Bronchial epithelial cell (primary cell): ENCODE measurements at regions not wholly inside any gene's neighbourhood (a gene's known extent, or its start where the extent isn't known, plus 50 kb on each side); places are given as distances from the start of the nearest gene placed in this dataset.
"Not testable (repeated sequence)": the region's sequence is repeated elsewhere in the genome, so short reads cannot be mapped to it uniquely, and the experiment has no call there.

Experiments used
- DNase-seq: peaks from one replicate; pipeline ENCODE4 v3.0.0-alpha.2; 2010; ENCODE audit warnings: low read depth
- FAIRE-seq: peaks from 2 replicates; lab custom pipeline; 2011; peaks lifted over from hg19 to GRCh38; lab: Jason Lieb, UNC
- H3K27me3 ChIP-seq: 2 replicates; pipeline ENCODE4 v1.5.1; 2011; ENCODE audit warnings: low read length; ENCODE audit not compliant: control insufficient read depth, insufficient read depth
- H3K36me3 ChIP-seq: 2 replicates; pipeline ENCODE4 v1.5.1; 2011; ENCODE audit warnings: low read length; ENCODE audit not compliant: control insufficient read depth, insufficient read depth
- H3K4me3 ChIP-seq: 2 replicates; pipeline ENCODE4 v1.5.1; 2011; ENCODE audit warnings: mild to moderate bottlenecking, low read depth, low read length, control low read depth
- TF ChIP-seq, protein P1 (sequence below): IDR thresholded peaks from 2 replicates; pipeline ENCODE4 v1.5.1; 2011; ENCODE audit warnings: mild to moderate bottlenecking, moderate library complexity, low read length, control low read depth, inconsistent platforms; ENCODE audit not compliant: insufficient read depth, severe bottlenecking

DNA sequence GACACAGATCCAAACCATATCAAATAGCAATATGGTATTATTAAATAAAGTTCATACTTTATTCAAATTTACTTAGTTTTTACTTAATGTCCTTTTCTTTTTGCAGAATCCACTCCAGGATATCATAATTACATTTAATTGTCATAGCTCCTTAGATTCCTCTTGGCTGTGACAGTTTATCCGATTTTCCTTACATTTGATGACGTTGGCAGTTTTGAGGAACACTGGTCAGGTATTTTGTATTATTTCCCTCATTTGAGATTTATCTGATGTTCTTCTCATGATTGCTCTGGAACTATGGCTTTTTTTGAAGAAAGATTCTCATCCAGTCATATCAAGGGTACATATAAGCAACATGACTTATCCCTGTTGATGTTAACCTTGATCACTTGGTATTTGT, 198.3 kb upstream of the STAC start:
- no peaks in the 10 kb centered on the region for H3K36me3 ChIP-seq
- no peak overlapping the region for H3K4me3 ChIP-seq
- H3K27me3 ChIP-seq = no peaks in the 10 kb centered on the region
- TF ChIP-seq, protein P1, sequence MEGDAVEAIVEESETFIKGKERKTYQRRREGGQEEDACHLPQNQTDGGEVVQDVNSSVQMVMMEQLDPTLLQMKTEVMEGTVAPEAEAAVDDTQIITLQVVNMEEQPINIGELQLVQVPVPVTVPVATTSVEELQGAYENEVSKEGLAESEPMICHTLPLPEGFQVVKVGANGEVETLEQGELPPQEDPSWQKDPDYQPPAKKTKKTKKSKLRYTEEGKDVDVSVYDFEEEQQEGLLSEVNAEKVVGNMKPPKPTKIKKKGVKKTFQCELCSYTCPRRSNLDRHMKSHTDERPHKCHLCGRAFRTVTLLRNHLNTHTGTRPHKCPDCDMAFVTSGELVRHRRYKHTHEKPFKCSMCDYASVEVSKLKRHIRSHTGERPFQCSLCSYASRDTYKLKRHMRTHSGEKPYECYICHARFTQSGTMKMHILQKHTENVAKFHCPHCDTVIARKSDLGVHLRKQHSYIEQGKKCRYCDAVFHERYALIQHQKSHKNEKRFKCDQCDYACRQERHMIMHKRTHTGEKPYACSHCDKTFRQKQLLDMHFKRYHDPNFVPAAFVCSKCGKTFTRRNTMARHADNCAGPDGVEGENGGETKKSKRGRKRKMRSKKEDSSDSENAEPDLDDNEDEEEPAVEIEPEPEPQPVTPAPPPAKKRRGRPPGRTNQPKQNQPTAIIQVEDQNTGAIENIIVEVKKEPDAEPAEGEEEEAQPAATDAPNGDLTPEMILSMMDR = no peak
- FAIRE-seq (no peak), DNase-seq (no peak)

DNA sequence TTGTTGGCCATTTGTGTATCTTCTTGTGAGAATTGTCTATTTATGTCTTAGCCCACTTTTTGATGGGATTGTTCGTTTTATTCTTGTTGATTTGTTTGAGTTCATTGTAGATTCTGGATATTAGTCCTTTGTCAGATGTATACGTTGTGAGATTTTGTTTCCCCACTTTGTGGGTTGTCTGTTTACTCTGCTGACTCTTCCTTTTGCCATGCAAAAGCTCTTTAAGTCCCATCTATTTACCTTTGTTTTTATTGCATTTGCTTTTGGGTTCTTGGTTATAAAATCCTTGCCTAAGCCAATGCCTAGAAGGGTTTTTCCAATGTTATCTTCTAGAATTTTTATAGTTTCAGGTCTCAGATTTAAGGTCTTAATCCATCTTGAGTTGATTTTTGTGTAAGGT, 193.1 kb upstream of the STAC start:
- FAIRE-seq, H3K36me3 ChIP-seq, H3K27me3 ChIP-seq, H3K4me3 ChIP-seq, DNase-seq: not testable (repeated sequence)

DNA sequence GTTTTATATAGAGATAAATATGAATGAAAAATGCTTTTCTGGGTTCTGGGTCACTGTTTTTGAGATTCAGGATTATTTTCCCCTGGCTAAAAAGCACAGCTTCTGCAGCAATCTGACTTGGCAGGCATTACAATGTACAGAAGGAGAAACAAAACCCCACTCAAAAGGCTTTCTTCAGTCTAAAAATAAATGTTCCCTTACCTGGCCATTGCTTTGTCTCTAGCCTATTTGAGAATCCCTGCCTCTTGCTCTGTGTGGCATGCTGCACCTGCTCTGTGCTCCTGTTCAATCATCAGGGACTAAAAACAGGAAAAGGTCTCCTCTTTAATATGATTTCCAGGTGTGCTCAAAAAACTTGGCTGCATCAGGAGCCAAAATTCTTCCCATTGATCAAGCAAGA, 187.4 kb upstream of the STAC start:
- Histone ChIP-seq H3K27me3 (no peaks in the 10 kb centered on the region), H3K36me3 (no peaks in the 10 kb centered on the region), H3K4me3 (no peak overlapping the region)
- TF ChIP-seq, protein P1 = no peak
- DNase-seq = no peak
- FAIRE-seq = no peak

DNA sequence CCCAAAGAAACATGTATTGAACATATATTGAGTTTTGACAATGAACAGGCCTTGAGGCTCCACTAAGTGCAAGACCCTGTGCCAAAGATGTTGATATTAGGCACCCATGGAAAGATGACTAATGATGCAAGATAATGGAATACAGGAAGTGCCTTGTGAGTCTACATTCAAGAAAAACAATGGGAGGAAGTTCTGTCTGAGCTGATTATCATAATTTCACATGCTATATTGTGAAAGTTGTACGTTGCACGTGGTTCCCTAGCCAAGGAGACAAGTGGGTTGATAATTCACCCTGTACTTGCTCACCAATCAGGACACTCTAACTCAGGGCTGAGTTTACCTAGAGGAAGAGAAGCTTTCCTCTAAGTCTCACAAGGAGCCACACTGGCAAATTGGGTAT, 186.9 kb upstream of the STAC start:
- TF ChIP-seq, protein P1 = no peak
- peak; percentile 54 for DNase-seq
- no peaks in the 10 kb centered on the region for H3K27me3 ChIP-seq
- no peak overlapping the region for H3K4me3 ChIP-seq
- FAIRE-seq = no peak
- H3K36me3 ChIP-seq = no peaks in the 10 kb centered on the region

DNA sequence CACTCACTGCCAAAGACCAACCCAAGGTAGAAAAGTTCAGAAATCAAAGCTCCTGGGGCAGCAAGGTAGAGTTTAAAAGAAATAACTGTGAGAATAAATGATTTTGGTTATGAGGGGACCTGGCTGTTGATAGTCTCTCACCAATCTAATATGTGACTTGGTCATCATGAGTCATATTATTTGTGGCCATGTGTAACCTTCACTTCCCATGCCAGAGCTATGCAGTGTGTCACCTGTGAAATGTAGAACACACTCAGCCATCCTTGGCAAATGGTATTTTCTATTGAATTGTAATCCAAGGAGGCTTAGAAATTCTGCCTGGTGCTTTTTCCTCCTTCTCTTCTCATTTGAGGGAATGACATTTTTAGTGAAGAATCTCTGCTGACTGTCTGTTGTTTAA, 184.2 kb upstream of the STAC start:
- Histone ChIP-seq H3K36me3 (no peaks in the 10 kb centered on the region), H3K4me3 (no peak overlapping the region), H3K27me3 (no peaks in the 10 kb centered on the region)
- DNase-seq (peak; percentile 46), FAIRE-seq (no peak)
- TF ChIP-seq, protein P1 = no peak

DNA sequence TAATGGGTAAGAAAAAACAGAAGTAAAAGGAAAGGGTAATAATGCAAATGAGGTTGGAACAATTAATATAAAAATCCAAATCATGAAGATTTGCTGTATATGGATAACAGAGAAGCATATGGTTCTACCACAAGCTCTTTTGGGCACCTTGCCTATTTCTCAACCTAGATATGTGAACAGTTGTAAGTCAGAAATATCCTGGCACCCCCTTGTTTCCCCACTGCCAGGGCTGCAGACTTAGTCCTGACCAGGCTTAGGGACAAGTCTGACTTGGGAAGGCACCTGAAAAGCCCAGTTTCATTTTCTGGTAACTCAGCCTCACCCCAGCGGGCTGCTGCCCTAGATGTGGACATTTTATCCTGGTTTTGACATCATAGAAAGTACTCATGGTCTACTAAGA, 183.2 kb upstream of the STAC start:
- Histone ChIP-seq H3K27me3 (no peaks in the 10 kb centered on the region), H3K36me3 (no peaks in the 10 kb centered on the region), H3K4me3 (no peak overlapping the region)
- DNase-seq = no peak
- TF ChIP-seq, protein P1 = no peak
- no peak for FAIRE-seq

DNA sequence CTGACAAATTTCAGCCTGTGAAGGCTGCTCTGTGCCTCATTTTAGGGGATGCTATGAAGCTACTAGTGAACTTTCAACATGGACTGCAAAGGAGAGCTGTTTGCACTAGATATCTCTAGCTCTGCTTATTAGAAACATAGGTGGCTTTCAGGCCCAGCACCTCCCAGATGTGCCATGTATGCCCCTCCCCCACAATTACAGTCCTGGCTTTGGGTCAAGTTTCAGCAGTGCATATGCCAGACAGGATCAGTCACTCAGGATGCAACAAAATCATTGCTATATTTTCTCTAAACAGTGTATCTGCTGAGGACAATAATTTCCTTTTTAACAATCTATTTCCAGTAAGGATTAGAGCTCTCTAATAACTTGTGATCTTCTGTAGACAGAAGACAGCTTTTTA, 178.8 kb upstream of the STAC start:
- H3K4me3 ChIP-seq = no peak overlapping the region
- H3K27me3 ChIP-seq = no peaks in the 10 kb centered on the region
- no peak for FAIRE-seq
- TF ChIP-seq, protein P1 = no peak
- H3K36me3 ChIP-seq = no peaks in the 10 kb centered on the region
- DNase-seq = no peak
